H1 (cell line): ENCODE measurements at regions not wholly inside any gene's neighbourhood (a gene's known extent, or its start where the extent isn't known, plus 50 kb on each side); places are given as distances from the start of the nearest gene placed in this dataset.
A peak's percentile ranks its signal among the peaks of the same experiment; 100 is the strongest.

ENCODE experiments used
- CTCF ChIA-PET: fragments of 300-600 bp; sonication (Branson Sonifier 250); formaldehyde crosslinking; loops from one replicate; lab custom pipeline; 2021; ENCODE audit not compliant: partially characterized antibody; lab: Charles Lee
- POLR2A ChIA-PET: fragments of 300-600 bp; sonication (Branson Sonifier 250); formaldehyde crosslinking; loops from one replicate; lab custom pipeline; 2021; ENCODE audit warnings: inconsistent platforms; ENCODE audit not compliant: partially characterized antibody; lab: Charles Lee
- DNase-seq, 2 experiments: peaks; one replicate each; pipeline versions ENCODE4 v3.0.0 to v3.0.0-alpha.2; 2010 to 2022; ENCODE audit warnings: low spot score in 2 of 2, low read depth in 1 of 2, mixed read lengths in 1 of 2
- FAIRE-seq: peaks from 2 replicates; lab custom pipeline; 2011; peaks lifted over from hg19 to GRCh38; lab: Jason Lieb, UNC
- H2AFZ ChIP-seq: 2 replicates; pipeline ENCODE4 v1.8.1; 2012; ENCODE audit warnings: low read length, inconsistent platforms
- H2AK5ac ChIP-seq: 2 replicates; pipeline ENCODE4 v1.6.1; 2013; ENCODE audit warnings: low read depth, low read length
- H2BK120ac ChIP-seq: replicated peaks from 2 replicates; pipeline ENCODE3; 2013; ENCODE audit warnings: low read depth, low read length, inconsistent platforms
- H2BK12ac ChIP-seq: 2 replicates; pipeline ENCODE4 v1.6.1; 2013; ENCODE audit warnings: low read depth, low read length
- H2BK15ac ChIP-seq: 2 replicates; pipeline ENCODE4 v1.6.1; 2013; ENCODE audit warnings: low read length
- H2BK20ac ChIP-seq: 2 replicates; pipeline ENCODE4 v1.6.1; 2013; ENCODE audit warnings: low read length
- H2BK5ac ChIP-seq: 2 replicates; pipeline ENCODE4 v1.6.1; 2013; ENCODE audit warnings: low read depth, low read length
- H3K14ac ChIP-seq: 2 replicates; pipeline ENCODE4 v1.6.1; 2013; ENCODE audit warnings: inconsistent platforms; ENCODE audit not compliant: insufficient read length
- H3K18ac ChIP-seq: 2 replicates; pipeline ENCODE4 v1.6.1; 2013; ENCODE audit warnings: low read length; ENCODE audit errors: extremely low read depth
- H3K23ac ChIP-seq: 2 replicates; pipeline ENCODE4 v1.6.1; 2013; ENCODE audit warnings: inconsistent platforms; ENCODE audit not compliant: insufficient read length
- H3K23me2 ChIP-seq: 2 replicates; pipeline ENCODE4 v1.6.1; 2013; ENCODE audit warnings: low read depth, low read length
- H3K27ac ChIP-seq: 2 replicates; pipeline ENCODE4 v1.6.1; 2011; ENCODE audit warnings: low read depth, low read length, inconsistent platforms
- H3K27me3 ChIP-seq, 4 experiments: replicated peaks in 1 of 4; 1 replicate in 1 of 4; 2 replicates in 3 of 4; pipeline versions ENCODE4 v1.6.1 to v1.8.1; 2011 to 2013; ENCODE audit warnings: low read length in 3 of 4, mild to moderate bottlenecking in 3 of 4, inconsistent platforms in 2 of 4, mixed read lengths in 2 of 4, moderate library complexity in 1 of 4; ENCODE audit not compliant: control insufficient read depth in 3 of 4, insufficient read depth in 3 of 4; ENCODE audit errors: extremely low read depth in 1 of 4
- H3K36me3 ChIP-seq, 4 experiments: 2 replicates each; pipeline versions ENCODE4 v1.6.1 to v1.8.1; 2011 to 2013; ENCODE audit warnings: mild to moderate bottlenecking in 4 of 4, low read length in 3 of 4, moderate library complexity in 2 of 4, control low read depth in 1 of 4, inconsistent platforms in 1 of 4; ENCODE audit not compliant: insufficient read depth in 4 of 4, control insufficient read depth in 2 of 4
- H3K4ac ChIP-seq: replicated peaks from 2 replicates; pipeline ENCODE3; 2013; ENCODE audit warnings: low read length, low read depth, mixed read lengths, inconsistent platforms; ENCODE audit not compliant: insufficient read length
- H3K4me1 ChIP-seq, 4 experiments: replicated peaks in 1 of 4; 1 replicate in 1 of 4; 2 replicates in 3 of 4; pipeline versions ENCODE4 v1.6.1 to v1.8.1; 2011 to 2013; ENCODE audit warnings: low read length in 3 of 4, inconsistent platforms in 2 of 4, mixed read lengths in 1 of 4; ENCODE audit not compliant: insufficient read depth in 4 of 4, control insufficient read depth in 3 of 4
- H3K4me2 ChIP-seq, 2 experiments: 2 replicates each; pipeline versions ENCODE4 v1.6.1 to v1.8.1; 2011 to 2013; ENCODE audit warnings: low read depth in 2 of 2, low read length in 2 of 2, control low read depth in 1 of 2, inconsistent platforms in 1 of 2, mild to moderate bottlenecking in 1 of 2; ENCODE audit not compliant: insufficient read depth in 1 of 2
- H3K4me3 ChIP-seq, 4 experiments: fragments of 200-600, 300-600 bp in 1 of 4; sonication (generic), shearing (Covaris generic), sonication (Bioruptor Twin) in 1 of 4; 2 replicates each; pipeline versions ENCODE4 v1.5.1 to v1.8.1; 2011 to 2016; ENCODE audit warnings: low read length in 4 of 4, low read depth in 3 of 4, control low read depth in 2 of 4, inconsistent platforms in 2 of 4, mild to moderate bottlenecking in 2 of 4, mixed read lengths in 1 of 4, moderate library complexity in 1 of 4; ENCODE audit not compliant: insufficient read depth in 2 of 4; ENCODE audit errors: extremely low read depth in 1 of 4
- H3K56ac ChIP-seq: replicated peaks from 2 replicates; pipeline ENCODE3; 2013; ENCODE audit warnings: low read depth, mild to moderate bottlenecking, mixed read lengths, low read length, inconsistent platforms; ENCODE audit not compliant: insufficient read length
- H3K79me1 ChIP-seq: 2 replicates; pipeline ENCODE4 v1.6.1; 2013; ENCODE audit warnings: low read depth, low read length, control low read depth
- H3K79me2 ChIP-seq, 2 experiments: 2 replicates each; pipeline versions ENCODE4 v1.6.1 to v1.8.1; 2012 to 2013; ENCODE audit warnings: low read length in 2 of 2, mild to moderate bottlenecking in 2 of 2, inconsistent platforms in 1 of 2; ENCODE audit not compliant: insufficient read depth in 2 of 2, control insufficient read depth in 1 of 2
- H3K9ac ChIP-seq, 4 experiments: replicated peaks in 1 of 4; 1 replicate in 1 of 4; 2 replicates in 3 of 4; pipeline versions ENCODE4 v1.6.1 to v1.8.1; 2011 to 2013; ENCODE audit warnings: low read depth in 3 of 4, low read length in 3 of 4, control low read depth in 2 of 4, mild to moderate bottlenecking in 2 of 4, moderate library complexity in 2 of 4, inconsistent platforms in 1 of 4; ENCODE audit errors: extremely low read depth in 1 of 4
- H3K9me3 ChIP-seq, 2 experiments: 2 replicates each; pipeline versions ENCODE4 v1.6.1 to v1.8.1; 2012 to 2013; ENCODE audit warnings: mild to moderate bottlenecking in 2 of 2, moderate library complexity in 2 of 2, control low read depth in 1 of 2, inconsistent platforms in 1 of 2, low read depth in 1 of 2, low read length in 1 of 2, mixed read lengths in 1 of 2; ENCODE audit not compliant: insufficient read depth in 2 of 2
- H4K20me1 ChIP-seq, 2 experiments: replicated peaks in 1 of 2; 2 replicates each; pipeline versions ENCODE3 to v1.8.1; 2011 to 2013; ENCODE audit warnings: inconsistent platforms in 2 of 2, low read length in 2 of 2, mild to moderate bottlenecking in 1 of 2; ENCODE audit not compliant: insufficient read depth in 2 of 2, control insufficient read depth in 1 of 2
- H4K5ac ChIP-seq: 2 replicates; pipeline ENCODE4 v1.6.1; 2013; ENCODE audit warnings: low read length, low read depth, mixed read lengths, inconsistent platforms; ENCODE audit not compliant: insufficient read length
- H4K8ac ChIP-seq: 2 replicates; pipeline ENCODE4 v1.8.0; 2013; ENCODE audit warnings: mild to moderate bottlenecking, moderate library complexity, low read length, inconsistent platforms; ENCODE audit not compliant: insufficient read depth; ENCODE audit errors: extremely low read depth
- H4K91ac ChIP-seq: replicated peaks from 2 replicates; pipeline ENCODE3; 2013; ENCODE audit warnings: low read length, mixed read lengths, inconsistent platforms; ENCODE audit not compliant: insufficient read length
- ATF2 ChIP-seq: IDR thresholded peaks from 2 replicates; pipeline ENCODE4 v1.6.1; 2012; ENCODE audit warnings: low read length, inconsistent platforms
- BCL11A ChIP-seq, 2 experiments: IDR thresholded peaks; one replicate each; pipeline ENCODE4 v1.6.1; 2011; ENCODE audit warnings: low read depth in 2 of 2, low read length in 2 of 2, mild to moderate bottlenecking in 2 of 2
- BRCA1 ChIP-seq: IDR thresholded peaks from 2 replicates; pipeline ENCODE4 v1.6.1; 2012; ENCODE audit warnings: low read depth, low read length, improper control_type of control experiment
- CBX8 ChIP-seq: fragments of 300-800, 300-1000 bp; sonication (generic); IDR thresholded peaks from 2 replicates; pipeline ENCODE4 v1.7.1; 2016; ENCODE audit warnings: low read depth, low read length, borderline replicate concordance
- CHD2 ChIP-seq: IDR thresholded peaks from 2 replicates; pipeline ENCODE4 v1.6.1; 2012; ENCODE audit warnings: low read length, improper control_type of control experiment
- E2F6 ChIP-seq: IDR thresholded peaks from 2 replicates; pipeline ENCODE4 v1.6.1; 2012; ENCODE audit warnings: inconsistent platforms
- GABPA ChIP-seq: IDR thresholded peaks from 2 replicates; pipeline ENCODE4 v1.6.1; 2011; ENCODE audit warnings: mild to moderate bottlenecking, low read length, moderate library complexity, borderline replicate concordance; ENCODE audit not compliant: insufficient read depth
- HDAC2 ChIP-seq, 2 experiments: fragments of 300-600 bp in 1 of 2; sonication (generic) in 1 of 2; IDR thresholded peaks; 2 replicates each; pipeline ENCODE4 v1.6.1; 2011 to 2012; ENCODE audit warnings: low read depth in 2 of 2, low read length in 2 of 2, mild to moderate bottlenecking in 2 of 2, moderate library complexity in 2 of 2, borderline replicate concordance in 1 of 2, inconsistent platforms in 1 of 2
- KDM1A ChIP-seq: fragments of 200-600, 300-600 bp; sonication (generic); IDR thresholded peaks from 2 replicates; pipeline ENCODE4 v1.7.1; 2016; ENCODE audit warnings: mild to moderate bottlenecking, low read length, borderline replicate concordance
- MAFK ChIP-seq: IDR thresholded peaks from 2 replicates; pipeline ENCODE4 v1.6.1; 2012; ENCODE audit warnings: low read depth, mild to moderate bottlenecking, improper control_type of control experiment, low read length
- POLR2A ChIP-seq, 2 experiments: IDR thresholded peaks; 1 replicate in 1 of 2; 2 replicates in 1 of 2; pipeline ENCODE4 v1.6.1; 2011; ENCODE audit warnings: low read depth in 2 of 2, low read length in 2 of 2, mild to moderate bottlenecking in 2 of 2; ENCODE audit errors: control extremely low read depth in 1 of 2
- RNF2 ChIP-seq: fragments of 200-900, 300-1000 bp; sonication (generic); IDR thresholded peaks from 2 replicates; pipeline ENCODE4 v1.7.1; 2016; ENCODE audit warnings: borderline replicate concordance, low read depth, mild to moderate bottlenecking, antibody characterized with exemption, low read length; ENCODE audit not compliant: poor library complexity, severe bottlenecking; ENCODE audit errors: missing control alignments
- WGBS, 2 experiments: shearing (Covaris generic) in 1 of 2; methylation state at CpG; one replicate each; pipeline versions ENCODE4 v1.1.6 to v1.1.7; 2013 to 2015; ENCODE audit warnings: low lambda C conversion rate in 2 of 2, mixed read lengths in 2 of 2, inconsistent platforms in 1 of 2, low coverage in 1 of 2, missing lambda C conversion rate in 1 of 2; ENCODE audit not compliant: insufficient replicate concordance in 2 of 2, insufficient coverage in 1 of 2, insufficient read length in 1 of 2; ENCODE audit errors: extremely low coverage in 1 of 2, missing lambda C conversion rate in 1 of 2; 5-methylcytosine and 5-hydroxymethylcytosine counted together

GRCh38 chr14:43041976-43042375 is 1435.3 kb downstream of the LRFN5 start:
- H3K23me2 ChIP-seq, result no peaks in the 10 kb centered on the region
- H3K36me3 ChIP-seq, result no peaks in the 10 kb centered on the region
- no peaks in the 10 kb centered on the region for H3K9me3 ChIP-seq
- POLR2A ChIA-PET, result no interaction called here
- H3K23ac ChIP-seq, result no peak overlapping the region
- CTCF ChIA-PET, result no interaction called here
- H3K4me3 ChIP-seq, result no peak overlapping the region
- H2BK120ac ChIP-seq, result no peak overlapping the region
- no peak overlapping the region for H3K18ac ChIP-seq
- H3K79me2 ChIP-seq, result no peaks in the 10 kb centered on the region
- 0 out of 2 replicates have a peak overlapping the region, but pooled peaks have one; percentile 3 for H2AFZ ChIP-seq
- H3K27me3 ChIP-seq, result no peaks in the 10 kb centered on the region
- H2BK20ac ChIP-seq, result no peak overlapping the region
- no peak overlapping the region; the same call in 1 of the 2 replicates for H4K8ac ChIP-seq
- no peak overlapping the region for H2AK5ac ChIP-seq
- WGBS, 2 experiments, result 93% methylated on average over 3 of the region's 3 CpGs; no CpG with 5 or more reads in 1 of the 2 experiments
- H4K91ac ChIP-seq, result no peak overlapping the region
- H3K4me2 ChIP-seq, result no peak overlapping the region
- no peak overlapping the region for H3K9ac ChIP-seq
- no peak overlapping the region for H2BK12ac ChIP-seq
- FAIRE-seq (no peak), DNase-seq (no peak)
- H3K4me1 ChIP-seq, result no peaks in the 10 kb centered on the region
- H3K4ac ChIP-seq, result no peak overlapping the region
- H4K5ac ChIP-seq, result no peak overlapping the region
- no peaks in the 10 kb centered on the region for H3K79me1 ChIP-seq
- H3K27ac ChIP-seq, result no peak overlapping the region
- H4K20me1 ChIP-seq, result no peaks in the 10 kb centered on the region
- H2BK15ac ChIP-seq, result no peak overlapping the region
- no peak overlapping the region for H2BK5ac ChIP-seq
- no peak overlapping the region for H3K14ac ChIP-seq
- no peak overlapping the region for H3K56ac ChIP-seq
- no peak for TF ChIP-seq BRCA1
- no peak for TF ChIP-seq CHD2
- no peak for TF ChIP-seq CBX8
- no peak for TF ChIP-seq KDM1A
- TF ChIP-seq RNF2, result no peak
- TF ChIP-seq HDAC2 (IDR thresholded peaks at IDR 0.05; ENCODE audit: borderline replicate concordance in 1 of 2, low read depth in 2 of 2, low read length in 2 of 2), result no peak
- no peak for TF ChIP-seq E2F6
- TF ChIP-seq POLR2A (IDR thresholded peaks at IDR 0.05; ENCODE audit: control extremely low read depth in 1 of 2, low read depth in 2 of 2, low read length in 2 of 2), result no peak
- no peak for TF ChIP-seq BCL11A (IDR thresholded peaks at IDR 0.05; ENCODE audit: low read depth in 2 of 2, low read length in 2 of 2)
- no peak for TF ChIP-seq MAFK
- no peak for TF ChIP-seq GABPA
- no peak for TF ChIP-seq ATF2
